HG02981 (cell line): ENCODE measurements at regions not wholly inside any gene's neighbourhood (a gene's known extent, or its start where the extent isn't known, plus 50 kb on each side); places are given as distances from the start of the nearest gene placed in this dataset.

Experiments used
- ATAC-seq: cut with Tn5 transposase; IDR thresholded peaks from one replicate; pipeline ENCODE4 v1.9.1; 2021; ENCODE audit warnings: mild to moderate bottlenecking, moderate library complexity; ENCODE audit not compliant: unreplicated experiment

DNA sequence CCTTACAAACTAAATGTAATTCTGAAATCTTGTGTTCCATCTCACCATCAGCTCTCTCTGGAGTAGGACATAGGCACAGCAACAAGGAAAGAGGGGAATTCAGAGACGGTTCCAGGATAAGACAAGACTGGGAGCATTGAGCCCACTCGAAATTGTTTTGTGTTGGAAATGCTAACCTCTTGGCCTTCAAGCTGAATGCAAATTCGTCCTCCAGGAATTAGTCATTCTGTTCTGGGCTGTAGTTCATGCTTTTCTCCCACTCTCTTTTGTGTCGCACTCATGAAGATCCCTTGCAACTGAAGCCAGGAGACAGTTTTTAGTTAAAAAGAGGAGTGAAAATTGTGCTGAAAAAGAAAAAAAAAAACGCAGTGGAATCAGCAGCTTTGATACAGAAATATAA lies 121.7 kb upstream of the SEMA6A start:
- ATAC-seq = peak; percentile 84

GRCh38 chr5:116695681-116696080 lies 121.1 kb upstream of the SEMA6A start:
- ATAC-seq = no peak

GRCh38 chr5:116686438-116686837 lies 111.8 kb upstream of the SEMA6A start:
- no peak for ATAC-seq

DNA sequence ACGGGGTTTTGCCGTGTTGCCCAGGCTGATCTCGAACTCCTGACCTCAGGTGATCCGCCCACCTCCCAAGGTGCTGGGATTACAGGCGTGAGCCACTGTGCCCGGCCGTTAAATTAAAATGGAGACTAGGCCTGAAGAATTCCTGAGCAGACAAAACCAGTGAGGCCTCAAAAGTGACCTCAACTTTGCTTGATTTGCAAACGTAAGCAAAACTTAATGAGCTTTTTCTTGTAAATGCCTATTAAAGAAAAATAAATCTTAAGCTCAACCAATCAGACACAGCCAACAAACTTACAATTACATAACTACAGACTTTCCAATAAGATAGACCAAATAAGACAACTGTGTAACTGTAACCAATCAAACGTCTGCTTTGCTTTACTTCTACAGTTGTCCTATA lies 111.3 kb upstream of the SEMA6A start:
- ATAC-seq = no peak

DNA sequence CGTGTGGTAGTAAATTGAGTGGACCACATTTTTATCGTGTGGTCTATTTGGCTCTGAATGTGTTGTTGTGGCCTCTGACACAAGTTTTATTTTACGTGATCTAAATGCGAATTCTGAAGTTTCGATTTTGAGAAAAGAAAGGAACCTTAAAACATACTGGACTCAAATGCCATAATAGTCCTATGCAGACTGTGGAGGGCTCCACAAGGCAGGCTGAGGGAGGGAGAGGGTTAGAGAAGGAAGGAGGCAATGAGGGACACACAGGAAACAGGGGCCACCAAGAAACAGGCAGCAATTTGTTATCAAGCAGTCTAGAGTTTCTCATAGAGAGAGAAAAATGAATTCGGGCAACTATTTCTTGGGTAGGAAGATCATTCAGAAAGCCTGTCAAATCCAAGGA lies 110.4 kb upstream of the SEMA6A start:
- no peak for ATAC-seq

DNA sequence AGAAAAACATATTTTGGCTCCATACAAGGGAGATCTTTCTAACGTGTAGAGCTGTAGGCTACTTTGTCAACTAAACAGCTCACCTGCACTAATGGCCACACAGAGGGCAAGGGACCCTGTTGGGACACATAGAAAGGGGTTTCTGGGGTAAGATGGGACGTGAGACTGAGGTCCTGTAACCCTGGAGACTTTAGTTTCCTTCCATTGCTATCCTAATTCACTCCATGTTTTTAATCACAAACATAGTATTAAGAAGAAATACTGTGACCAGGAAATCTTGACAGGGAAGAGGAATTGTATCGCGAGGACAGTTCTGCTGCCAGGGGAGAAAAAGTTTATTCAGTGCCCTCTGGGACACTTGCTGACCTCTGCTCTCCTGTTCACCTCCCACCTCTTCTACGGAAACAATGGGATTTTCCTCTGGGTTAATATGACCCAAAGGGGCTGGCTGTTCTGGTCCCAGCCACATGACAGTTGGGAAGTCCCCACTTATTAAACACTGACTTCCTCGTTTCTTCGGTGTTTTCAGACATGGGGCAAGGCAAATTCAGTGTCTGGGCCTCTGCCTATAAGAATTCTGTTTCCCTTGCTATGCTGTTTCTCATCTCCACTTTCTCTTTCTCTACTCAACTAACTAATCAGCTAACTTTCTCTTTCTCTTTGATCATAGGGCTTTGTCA lies 106.9 kb upstream of the SEMA6A start:
- ATAC-seq = peak; percentile 96

DNA sequence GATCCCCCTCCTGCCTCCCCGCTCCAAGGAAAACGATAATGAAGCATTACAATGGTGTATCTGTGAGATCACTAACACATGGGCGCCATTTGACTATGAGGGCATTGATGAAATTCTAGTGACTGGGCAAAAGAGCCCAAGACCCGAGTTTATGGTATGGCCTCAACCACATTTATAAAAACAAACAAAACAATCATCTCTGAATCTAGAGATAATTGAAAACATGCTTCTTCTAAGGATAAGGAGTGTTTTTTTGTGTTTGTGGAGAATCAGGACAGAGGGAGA lies 100.9 kb upstream of the SEMA6A start:
- no peak for ATAC-seq

GRCh38 chr5:116674881-116675625 lies 100.4 kb upstream of the SEMA6A start:
- ATAC-seq = no peak

GRCh38 chr5:116673453-116673852 lies 98.8 kb upstream of the SEMA6A start:
- ATAC-seq = no peak

DNA sequence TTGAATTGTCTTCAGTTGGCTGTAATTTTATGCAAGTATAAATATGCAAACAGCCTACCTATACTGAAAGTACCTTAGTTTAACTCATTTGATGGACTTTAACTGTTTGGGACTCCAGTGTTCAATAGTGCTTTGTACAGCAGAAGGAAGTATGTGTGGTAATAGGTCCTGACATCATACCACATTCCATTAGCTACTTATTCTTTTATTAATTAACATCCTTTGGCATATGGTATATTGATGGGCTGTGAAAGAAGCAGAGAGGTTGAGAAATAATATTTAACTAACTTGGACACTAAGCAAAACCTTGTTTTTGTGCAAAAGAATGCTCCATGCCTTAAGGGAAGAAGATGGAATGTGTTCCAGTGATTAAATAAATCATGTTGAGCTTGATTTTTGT lies 97.6 kb upstream of the SEMA6A start:
- no peak for ATAC-seq

DNA sequence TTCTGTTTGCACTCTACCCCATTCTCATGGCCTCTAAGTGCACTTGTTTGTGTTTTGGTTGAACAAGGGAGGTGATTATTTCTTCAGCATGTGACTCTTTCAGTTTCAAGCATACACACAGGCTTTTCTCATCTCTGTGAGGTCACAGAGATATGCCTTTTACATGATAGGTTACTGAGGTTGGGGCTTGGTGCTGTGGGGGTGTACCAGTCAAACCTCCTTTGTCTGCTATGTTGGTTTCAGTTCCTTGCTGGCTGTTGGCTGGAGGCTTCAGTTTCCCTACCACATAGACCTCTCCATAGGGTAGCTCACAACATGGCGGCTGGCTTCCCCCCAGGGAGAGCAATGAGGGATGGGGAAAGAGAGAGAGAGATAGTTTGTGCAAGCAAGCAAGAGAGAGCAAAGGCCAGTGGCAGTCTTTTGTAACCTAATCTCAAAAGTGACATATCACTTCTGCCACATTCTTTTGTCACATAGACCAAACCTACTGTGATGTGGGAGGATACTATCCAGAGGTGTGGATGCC lies 96.7 kb upstream of the SEMA6A start:
- ATAC-seq = peak; percentile 98

GRCh38 chr5:116669261-116670031 lies 94.8 kb upstream of the SEMA6A start:
- no peak for ATAC-seq

DNA sequence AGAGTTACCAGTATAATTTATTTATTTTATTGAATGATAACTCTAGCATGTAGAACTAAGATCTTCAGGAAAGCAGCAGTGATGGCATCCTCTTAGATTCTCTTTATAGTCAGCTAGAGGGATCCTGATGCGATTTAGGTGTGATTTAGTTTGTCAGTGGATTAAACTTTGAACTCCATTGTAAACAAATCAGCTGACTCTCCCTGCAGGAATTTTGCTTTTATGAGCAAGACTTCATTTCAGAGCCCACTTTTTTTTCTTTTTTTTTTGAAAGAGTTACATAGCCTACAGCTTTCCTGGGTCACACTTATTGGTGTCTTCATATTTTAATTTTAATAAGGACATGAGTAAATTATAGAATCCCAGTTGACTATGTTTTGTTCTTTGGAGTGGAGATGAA lies 93.8 kb upstream of the SEMA6A start:
- ATAC-seq = no peak

GRCh38 chr5:116666901-116667300 lies 92.3 kb upstream of the SEMA6A start:
- ATAC-seq = no peak

DNA sequence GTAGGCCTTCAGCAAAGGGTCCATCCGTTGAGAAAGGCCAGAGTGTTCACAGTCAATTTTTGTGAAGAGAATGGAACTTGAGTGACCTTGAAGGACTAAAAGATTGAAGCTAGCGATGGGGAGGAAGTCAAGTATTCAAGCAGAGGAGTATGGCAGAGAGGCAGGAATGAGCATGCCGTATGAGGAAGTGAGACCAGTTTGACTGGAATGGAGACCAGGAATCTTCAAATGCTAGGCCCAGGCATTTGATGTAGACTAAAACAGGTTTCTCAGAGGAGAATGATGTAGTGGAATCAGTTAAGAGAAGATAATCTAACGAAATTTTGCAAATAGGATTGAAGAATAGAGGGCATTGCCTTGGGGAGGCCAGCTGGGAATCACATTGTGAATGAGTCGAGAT lies 90.4 kb upstream of the SEMA6A start:
- no peak for ATAC-seq

DNA sequence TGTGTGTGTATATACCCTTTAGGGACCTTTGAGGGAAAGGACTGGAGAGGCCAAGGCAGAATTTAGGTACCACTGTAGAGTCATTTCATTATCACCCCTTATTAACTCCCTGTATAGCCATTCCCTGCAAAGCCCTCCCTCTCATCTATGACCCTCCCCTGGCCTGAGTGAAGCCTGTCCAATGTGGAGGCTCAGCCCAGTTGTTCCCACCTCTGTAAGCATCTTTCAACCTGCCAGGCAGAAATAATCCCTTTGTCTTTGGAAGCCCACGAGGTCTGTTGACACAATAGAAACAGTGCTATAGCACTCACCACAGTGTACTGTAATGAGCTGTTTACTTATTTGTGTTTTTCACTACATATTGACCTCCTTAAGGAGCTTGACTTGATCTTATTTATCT lies 88.5 kb upstream of the SEMA6A start:
- no peak for ATAC-seq

DNA sequence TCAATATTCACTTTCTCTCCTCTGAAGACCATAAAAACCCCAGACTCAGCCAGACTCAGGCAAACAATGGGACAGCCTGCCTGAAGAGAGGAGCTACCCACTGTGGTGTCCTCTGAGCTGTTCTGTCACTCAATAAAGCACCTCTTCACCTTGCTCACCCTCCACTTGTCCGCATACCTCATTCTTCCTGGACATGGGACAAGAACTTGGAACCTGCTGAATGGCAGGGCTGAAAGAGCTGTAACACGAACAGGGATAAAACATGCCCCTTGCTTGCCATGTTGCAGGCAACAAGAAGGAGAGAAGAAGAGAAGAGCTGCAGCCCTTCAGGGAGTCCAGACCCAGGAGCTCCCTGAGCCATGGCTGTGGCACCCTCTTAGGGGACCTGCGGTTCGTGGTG lies 86.8 kb upstream of the SEMA6A start:
- ATAC-seq = no peak

DNA sequence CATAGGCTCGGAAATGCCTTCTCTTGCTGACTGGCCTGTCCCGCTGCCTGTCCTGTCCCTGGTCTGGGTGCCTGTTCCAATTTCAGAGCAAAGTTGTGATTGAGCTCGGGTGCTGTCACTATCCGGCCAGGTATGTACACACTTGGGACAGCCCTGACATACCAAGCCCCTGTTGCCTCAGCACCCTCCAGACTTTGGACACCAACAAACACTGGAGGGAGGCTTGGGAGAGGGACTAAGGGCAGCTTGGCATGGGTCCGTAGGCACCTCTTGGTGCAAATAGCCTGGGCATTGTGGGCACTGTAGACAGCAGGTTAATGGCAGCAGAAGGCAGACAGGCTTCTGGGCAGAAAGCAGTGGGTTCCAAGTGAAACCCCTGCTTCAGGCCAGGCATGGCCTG lies 86.3 kb upstream of the SEMA6A start:
- no peak for ATAC-seq

DNA sequence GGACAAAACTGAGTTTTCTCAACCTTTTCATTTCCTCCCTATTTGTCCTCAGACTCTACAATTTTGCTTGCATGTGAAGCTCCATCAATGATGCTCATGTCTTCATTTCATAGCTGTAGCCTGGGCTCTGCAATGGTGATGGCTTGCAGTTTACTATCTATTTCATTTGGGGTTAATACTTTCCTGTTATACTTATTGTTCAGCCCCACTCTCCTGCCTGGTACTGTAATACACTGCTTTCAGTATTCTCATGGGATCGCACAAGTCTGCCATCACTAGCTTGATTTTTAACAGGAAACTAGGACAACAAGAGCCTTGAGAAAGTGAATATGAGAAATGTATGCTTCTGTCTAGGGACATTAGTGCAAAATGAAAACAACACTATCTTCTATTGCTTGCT lies 84.2 kb upstream of the SEMA6A start:
- no peak for ATAC-seq

DNA sequence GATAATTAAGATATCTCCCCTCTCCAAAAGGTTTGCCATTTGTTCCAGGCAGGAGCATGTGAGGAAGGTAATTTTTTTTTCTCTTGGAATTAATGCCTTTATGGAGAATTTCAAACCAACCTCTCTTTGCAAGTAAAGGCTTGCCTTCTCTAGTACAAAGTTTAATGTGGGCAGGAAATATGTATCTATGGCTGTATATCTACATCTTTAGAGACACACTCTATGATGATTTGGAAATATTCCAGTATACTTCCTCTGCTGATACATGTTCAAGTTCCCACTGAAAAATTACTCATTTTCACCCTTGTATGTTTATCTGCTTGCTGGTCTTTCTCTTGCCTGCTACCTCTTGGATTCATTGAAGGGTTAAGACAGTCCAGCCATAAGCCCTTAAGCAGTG lies 83.5 kb upstream of the SEMA6A start:
- ATAC-seq = no peak

GRCh38 chr5:116655431-116655830 lies 80.8 kb upstream of the SEMA6A start:
- ATAC-seq = no peak

- ATAC-seq = no peak
Measured at GRCh38 chr5:116654925-116655324, 80.3 kb upstream of the SEMA6A start.
